Cerebellar cortex (tissue), 1 donor: ENCODE measurements at regions not wholly inside any gene's neighbourhood (a gene's known extent, or its start where the extent isn't known, plus 50 kb on each side); places are given as distances from the start of the nearest gene placed in this dataset.
"Not testable (repeated sequence)": the region's sequence is repeated elsewhere in the genome, so short reads cannot be mapped to it uniquely, and the experiment has no call there.

ENCODE experiments used
- DNase-seq: peaks from one replicate; pipeline ENCODE4 v3.0.0-alpha.2; 2015; ENCODE audit warnings: low spot score

DNA sequence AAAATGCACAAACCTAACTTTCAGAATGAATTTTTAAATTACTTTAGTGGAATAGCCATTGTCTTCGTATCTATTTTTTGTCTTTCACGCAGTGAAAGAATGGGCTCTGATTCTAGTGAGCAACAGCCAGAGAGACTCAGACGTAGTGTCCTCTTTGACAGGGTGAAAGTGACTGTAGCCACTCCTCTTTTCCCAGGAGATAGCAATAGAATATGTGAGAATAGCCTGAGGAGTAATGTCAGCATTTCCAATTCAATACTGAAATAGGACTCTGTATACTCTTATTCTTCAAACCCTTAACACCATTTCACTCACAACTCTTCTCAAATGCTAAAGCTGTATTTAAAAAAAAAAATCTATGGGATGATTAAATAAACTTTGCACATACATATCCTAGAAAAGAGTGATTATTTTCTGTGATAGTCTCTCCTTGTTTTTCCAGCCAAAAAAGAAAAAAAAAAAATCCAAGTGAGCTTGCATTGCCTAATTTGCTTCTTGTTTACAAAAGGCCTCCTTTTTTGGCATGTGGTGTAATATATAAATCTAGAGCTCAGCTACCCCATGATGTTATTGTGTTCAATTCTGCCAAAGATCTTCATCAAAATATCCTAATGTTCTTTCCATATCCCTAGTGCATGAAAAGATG is 626.1 kb upstream of the SLITRK6 start:
- DNase-seq = no peak

DNA sequence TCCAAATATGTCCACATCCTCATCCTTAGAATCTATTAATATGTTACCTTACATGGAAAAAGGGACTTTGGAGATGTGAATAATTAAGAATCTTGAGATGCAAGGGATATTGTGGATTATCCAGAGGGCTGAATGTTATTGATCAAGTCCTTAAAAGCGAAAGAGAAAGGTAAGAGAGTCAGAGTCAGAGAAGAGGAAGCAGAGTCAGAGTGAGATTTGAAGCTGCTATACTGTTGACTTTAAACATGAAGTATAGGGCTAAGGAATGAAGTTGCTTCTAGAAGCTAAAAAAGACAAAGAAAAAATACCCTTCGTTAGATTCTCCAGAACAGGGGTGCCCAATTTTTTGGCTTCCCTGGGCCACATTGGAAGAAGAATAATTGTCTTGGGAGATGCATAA is 627.2 kb upstream of the SLITRK6 start:
- no peak for DNase-seq

DNA sequence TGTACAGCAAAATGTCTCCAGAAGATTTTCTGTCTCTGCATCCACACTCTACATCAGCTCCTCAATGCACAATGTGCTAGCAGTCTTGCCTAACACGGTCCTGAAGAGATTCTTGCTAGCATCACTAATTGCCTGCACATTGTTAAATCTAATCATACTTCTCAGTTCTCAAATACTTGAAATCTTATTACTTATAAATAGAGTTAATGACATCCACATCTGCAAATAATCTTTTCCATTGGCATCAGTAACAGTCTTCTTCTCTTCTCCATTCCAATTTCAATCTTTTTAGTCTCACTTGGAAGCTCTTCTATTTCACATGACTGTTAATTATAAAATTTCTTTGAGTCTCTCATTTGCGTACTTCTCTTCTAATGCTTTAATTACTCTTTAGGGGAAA is 630.5 kb upstream of the SLITRK6 start:
- DNase-seq = no peak

DNA sequence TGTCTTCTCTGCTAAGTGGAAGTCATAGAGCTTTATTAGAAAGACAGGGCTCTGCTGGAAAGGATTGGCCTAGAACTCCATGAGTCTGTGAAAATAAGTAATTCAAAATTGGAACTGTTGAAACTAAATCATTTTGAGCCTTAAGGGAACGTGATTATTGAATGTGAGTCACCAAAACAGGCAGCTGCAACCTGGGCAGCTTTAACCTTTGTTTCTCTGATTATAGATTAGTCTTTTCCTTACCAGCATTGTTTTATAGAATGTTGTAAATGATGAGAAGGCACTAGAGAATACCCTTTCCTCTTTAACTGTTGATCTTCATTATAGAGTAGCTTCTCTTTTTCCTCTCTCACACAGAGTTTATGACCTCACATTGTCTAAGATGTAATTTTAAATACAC is 638.8 kb upstream of the SLITRK6 start:
- DNase-seq = no peak

DNA sequence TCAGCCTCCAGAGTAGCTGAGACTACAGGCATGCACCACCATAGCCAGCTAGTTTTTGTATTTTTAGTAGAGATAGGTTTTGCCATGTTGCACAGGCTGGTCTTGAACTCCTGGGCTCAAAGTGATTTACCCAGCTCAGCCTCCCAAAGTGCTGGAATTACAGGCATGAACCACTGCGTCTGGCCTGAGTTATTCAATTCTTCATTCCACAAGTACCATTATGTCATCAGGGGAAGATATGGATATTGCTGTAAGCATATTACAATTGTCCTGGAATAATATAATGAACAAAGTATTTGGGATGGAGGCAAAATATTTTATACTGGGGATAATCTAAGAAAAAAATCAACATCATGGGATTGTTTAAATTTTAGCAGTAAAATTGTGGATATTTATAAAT is 646.0 kb upstream of the SLITRK6 start:
- no peak for DNase-seq

DNA sequence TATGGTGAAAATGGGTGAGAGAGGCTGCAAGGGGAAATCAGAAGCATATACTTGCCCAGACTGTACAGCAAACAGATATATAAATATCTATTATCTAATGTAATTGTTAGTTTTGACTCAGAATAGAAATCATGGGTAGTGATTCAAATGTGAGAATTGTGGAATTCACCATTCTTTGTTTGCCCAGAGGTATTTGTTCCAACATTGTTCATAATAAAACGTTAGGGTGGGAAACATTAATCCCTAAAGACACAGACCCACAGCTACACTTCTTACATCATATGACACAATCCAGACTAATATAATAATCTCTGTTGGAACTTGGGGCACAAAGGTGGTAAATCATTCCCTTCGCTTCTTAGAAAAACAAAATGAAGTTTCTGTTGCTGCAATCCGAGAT is 646.5 kb upstream of the SLITRK6 start:
- no peak for DNase-seq

DNA sequence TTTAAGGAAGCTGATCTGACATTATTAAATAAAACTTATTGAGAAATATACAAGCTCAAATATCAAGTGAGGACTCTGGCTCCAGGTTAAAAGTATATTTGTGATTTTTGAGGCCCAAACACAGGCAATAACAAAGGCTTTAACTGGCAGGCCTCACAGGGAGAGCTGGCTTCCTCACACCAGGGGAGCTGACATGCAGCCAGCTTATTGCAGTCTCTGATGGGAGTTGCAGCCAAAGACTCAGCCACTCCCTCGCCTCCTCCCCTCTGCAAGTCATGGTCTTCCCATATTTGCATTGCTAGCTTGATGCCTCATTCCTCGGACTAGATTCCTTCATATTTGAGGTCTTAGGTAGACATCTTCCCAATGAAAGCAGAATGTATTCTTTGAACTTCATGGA is 647.1 kb upstream of the SLITRK6 start:
- peak; percentile 50 for DNase-seq

DNA sequence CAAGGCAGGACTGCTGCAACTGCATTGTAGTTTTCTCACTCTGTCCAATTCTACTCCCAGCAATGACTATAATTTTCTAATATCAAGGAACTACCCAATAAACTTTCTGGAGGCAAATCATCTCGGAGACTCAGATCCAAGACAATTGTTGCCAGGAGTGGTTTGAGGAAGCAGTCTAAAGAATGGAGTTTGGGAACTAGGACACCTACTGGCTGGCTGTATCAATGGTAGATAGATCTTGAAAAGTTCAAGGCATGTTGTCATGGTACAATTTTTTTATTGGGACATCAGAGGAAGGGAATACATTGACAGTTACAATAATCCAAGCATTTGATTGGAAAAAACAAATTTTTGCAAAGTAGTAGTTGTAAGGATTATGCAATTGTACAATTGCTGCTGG is 648.3 kb upstream of the SLITRK6 start:
- no peak for DNase-seq

DNA sequence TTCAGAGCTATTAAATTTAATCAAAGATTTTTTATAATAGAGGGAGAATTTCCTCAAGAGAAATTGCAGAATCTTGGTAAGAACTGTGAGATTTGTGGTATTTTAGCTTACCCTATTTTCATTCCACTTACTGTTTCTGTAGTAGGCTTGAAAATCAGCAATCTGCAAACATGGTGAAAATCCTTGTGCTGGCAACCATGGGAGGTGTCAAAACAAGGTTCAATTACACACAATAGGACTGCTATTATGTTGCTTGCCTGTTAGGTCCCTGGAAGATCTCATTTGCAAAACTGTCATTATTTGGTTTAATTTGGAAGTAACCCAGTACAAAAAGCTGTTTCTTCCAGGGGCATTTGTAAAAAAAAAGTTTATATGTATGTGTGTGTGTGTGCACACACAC is 662.8 kb upstream of the SLITRK6 start:
- DNase-seq = no peak

DNA sequence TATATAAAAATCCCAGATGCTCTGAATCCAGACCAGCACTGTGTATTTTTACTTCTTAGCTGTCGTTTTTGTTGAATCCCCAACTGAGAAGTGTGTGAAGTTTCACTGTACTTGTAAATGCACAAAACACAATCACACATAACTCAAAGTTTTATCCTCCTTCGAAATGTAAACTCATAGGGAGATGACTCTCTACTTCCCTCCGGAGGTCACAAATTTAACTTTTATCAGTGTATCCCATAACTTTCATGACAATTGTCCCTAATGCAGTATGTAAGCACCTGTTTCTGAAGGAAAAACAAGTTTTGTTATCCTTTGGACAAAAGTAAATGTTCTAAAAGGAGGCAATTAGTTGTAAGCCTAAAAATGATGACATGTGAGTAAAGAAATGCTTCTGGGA is 665.0 kb upstream of the SLITRK6 start:
- no peak for DNase-seq

DNA sequence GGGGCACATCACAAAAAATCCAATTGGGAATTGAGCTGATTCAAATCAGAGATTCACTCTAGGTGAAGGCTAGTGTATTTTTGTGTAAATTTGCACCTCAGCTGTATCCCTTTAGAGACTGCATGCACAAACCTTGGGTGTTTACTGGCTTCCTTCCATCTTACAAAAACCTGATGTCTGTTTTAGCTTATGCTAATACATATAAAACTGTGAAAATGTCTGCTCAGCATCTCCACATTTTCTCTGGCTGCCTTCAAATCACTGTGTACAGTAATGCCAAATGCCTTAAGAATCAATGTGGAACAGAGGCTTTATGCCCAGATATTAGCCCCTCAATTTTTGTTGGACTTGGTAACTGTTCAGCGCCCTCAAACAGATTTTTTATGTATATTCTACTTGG is 675.8 kb upstream of the SLITRK6 start:
- DNase-seq = no peak

DNA sequence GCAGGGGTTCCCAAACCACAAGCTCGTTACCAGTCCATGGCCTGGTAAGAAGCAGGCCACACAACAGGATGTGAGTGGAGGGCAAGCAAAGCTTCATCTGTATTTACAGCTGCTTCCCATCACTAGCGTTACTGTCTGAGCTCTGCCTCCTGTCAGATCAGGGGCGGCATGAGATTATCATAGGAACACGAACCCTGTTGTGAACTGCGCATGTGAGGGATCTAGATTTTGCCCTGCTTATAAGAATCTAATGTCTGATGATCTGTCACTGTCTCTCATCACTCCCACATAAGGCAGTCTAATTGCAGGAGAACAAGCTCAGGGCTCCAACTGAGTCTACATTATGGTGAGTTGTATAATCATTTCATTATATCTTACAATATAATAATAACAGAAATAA is 677.4 kb upstream of the SLITRK6 start:
- DNase-seq = no peak

DNA sequence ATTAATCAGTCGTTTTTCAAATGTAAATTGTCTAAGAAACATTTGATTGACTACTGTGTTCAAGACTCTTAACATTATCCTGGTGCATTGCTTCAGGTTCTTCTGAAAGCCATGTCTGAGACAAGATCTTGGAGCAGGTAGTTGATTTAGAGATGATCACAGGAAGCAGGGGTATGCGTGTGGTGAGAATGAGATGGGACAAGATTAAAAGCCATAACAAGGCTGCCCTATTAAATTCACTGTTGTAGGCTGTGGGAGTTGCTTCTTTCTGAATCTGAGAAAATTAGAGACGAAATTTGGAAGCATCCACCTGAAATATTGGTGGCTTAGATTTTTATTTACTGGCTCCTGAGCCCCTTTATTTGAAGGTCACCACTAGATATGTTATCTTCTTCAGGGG is 687.4 kb upstream of the SLITRK6 start:
- no peak for DNase-seq

DNA sequence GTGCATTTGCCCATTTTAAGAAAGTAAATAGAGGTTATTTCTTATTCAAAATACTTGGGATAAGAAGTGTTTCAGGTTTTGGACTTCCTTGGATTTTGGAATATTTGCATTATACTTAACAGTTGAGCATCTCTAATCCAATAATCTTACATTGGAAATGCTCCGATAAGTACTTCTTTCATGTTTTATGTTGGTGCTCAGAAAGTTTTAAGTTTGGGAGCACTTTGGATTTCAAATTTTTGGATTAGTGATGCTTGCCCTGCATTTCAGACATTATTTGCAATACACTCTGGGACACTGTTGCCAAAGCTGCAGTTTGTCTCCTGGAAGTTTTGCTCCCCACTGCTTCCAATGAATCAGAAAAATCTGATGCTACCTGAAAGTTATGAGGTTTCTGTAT is 691.9 kb upstream of the SLITRK6 start:
- no peak for DNase-seq

DNA sequence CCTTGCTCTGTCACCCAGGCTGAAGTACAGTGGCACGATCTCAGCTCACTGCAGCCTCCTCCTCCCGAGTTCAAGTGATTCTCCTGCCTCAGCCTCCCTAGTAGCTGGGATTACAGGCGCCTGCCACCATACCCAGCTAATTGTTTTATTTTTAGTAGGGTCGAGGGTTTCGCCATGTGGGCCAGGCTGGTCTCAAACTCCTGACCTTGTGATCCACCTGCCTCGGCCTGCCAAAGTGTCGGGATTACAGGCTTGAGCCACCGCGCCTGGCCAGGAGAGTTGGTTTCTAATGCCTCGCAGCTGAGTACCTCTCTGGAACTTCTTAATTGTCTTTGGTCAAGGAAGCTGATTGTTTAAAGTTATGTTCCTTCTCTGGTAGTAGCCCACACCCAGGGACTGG is 702.7 kb upstream of the SLITRK6 start:
- not testable (repeated sequence) for DNase-seq

DNA sequence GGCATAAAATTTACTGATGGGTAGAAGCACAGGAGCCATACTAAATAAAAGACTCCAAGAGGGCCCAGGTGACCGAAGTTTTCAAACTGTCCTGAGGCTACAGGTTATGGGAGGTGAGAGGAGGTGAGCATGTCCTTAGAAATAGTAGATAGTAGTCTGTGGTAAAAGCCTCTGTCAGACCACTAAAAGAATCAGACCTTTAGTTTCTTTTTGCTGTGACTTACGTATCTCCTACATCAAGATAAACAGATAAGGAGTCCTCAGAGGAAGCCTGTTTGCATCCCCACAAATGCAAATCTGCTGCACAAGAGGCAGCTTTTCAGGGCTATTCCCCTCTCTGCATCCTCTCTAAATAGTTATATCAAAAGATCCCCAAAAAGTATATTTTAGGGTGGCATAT is 711.6 kb upstream of the SLITRK6 start:
- DNase-seq = no peak

DNA sequence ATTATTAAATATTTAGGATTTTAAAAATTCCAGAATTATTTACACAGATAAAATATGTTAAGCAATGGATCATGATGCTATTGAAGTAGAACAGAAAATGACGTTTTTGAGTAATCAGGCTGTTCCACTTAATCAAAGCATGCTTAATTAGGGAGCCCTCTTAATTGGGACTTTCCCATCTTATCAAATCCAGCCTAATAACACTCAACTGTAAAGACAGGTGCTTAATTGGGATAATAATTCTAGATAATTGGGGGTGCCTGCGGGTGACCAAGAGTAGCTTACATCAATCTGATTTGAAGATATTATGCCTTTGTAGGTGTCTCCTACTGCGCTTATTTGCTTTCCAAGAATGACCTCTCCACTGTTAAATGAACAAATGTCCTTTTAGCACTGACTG is 742.2 kb upstream of the SLITRK6 start:
- DNase-seq = no peak

DNA sequence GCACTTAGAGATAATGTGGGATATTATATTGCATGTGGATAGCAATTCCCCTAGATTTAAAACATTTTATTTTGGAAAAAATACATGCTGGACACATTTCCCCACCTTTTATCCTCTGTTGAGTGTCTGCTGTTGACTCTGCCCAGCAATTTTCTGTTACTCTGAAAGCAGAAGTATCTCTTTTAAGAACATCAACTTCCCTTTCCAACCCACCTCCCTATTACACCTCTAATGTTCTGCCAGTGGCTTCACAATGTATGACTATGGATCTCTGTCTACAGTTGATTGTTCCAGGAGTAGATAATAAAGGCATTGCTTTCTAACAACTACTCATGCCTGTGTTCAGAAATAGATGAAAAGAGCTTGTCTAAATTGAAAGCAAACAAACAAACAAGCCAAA is 754.8 kb upstream of the SLITRK6 start:
- no peak for DNase-seq

DNA sequence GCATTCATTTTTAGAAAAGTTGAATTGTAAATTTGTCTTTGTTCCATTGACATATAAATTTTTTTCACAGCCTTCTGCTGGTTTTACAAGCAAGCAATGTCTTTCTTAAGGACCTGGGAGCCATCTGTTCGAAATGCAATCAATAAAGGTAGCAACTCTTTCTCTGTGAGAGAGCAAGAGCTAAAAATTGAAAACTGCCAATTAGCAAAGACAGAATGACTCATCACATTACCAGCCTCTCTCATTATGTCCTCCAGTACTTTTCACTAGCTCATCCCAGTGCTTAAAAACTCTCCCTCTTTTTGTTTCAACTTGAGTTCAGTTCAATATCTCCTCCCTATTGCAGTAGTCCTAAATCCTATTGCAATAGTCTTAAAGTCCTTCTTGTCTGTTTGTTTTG is 760.7 kb upstream of the SLITRK6 start:
- no peak for DNase-seq

DNA sequence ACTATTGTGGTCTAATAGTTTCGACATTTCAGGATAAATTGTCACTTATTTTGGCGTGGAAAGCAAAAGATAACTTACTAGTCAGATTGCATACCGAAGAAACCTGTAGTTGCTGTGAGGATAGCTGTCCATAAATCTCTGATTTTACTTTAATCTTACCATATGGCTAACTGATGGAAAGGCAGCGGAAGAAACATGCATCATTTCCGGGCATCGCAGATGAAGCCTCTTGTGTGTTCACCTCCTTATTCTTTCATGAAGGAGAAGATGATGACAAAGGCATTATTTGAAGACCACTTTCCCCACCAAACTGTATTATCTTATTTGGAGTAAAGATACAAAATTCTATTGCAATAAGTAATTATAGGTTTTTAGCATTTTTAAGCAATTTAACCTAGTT is 763.6 kb upstream of the SLITRK6 start:
- no peak for DNase-seq

DNA sequence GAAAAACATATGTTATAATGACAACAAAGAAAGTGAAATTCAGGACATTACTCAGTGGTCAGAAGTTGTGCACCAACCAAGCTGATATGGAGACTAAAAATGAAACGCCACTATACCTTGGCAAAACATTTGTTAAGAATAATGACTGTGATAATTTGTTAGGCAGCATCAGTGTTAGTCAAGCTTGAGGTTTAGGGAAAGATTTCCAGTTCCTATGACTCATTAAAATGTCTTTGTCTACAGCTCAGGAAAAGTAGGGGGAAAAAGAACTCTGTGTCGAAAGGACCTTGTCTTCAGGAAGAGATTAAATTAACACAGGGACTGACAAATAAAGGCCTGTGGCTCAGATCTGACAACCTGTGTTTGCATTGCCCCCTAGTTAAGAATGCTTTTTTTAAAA is 764.1 kb upstream of the SLITRK6 start:
- DNase-seq = no peak

DNA sequence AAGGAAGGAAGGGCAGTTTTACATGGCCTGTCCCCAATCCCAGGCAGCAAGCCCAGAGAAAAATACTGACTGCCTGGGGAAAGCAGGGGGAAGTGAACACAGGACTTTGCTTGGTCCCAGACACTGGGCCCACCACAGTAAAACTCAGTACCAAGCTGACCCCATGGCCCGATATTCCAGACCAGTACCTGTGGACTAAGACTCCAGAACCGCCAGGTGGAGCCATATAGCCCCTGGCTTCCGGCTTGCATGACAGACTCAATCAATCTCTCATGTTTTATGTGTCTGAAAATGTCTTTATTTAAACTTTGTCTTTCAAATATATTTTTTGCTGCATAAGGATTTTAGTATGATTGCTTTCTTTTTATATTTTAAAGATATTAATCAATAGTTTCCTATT is 767.9 kb upstream of the SLITRK6 start:
- DNase-seq = no peak

DNA sequence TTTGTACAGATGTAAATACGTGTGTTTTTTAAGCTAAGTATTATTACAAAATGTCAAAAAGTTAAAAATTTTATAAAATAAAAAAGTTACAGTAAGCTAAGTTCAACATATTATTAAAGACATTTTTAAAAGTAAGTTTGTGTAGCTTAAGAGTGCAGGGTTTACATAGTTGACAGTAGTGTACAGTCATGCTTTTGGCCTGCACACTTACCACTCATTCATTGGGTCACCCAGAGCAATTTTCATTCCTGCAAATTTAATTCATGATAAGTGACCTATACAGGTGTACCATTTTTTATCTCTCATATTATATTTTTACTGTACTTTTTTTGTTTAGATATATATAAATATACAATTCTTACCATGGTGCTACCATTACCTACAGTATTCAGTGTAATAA is 769.9 kb upstream of the SLITRK6 start:
- DNase-seq = no peak

DNA sequence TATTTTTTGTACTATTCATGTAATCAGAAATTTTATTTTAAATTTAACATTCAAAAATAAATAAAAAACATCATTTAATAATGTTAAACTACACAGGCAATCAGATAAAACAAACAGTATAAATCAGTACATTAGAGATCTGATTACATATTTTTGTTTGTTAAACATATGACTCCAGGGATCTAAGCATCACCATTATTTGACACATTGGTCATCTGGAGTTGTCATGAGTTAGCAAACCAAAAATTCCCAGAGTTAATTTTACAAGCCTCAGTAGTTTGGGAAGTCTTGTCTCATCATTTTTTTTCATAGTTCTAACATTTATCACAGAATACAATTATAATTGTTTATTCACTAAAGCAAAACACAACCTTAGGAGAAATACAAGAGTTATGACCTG is 770.8 kb upstream of the SLITRK6 start:
- DNase-seq = no peak

DNA sequence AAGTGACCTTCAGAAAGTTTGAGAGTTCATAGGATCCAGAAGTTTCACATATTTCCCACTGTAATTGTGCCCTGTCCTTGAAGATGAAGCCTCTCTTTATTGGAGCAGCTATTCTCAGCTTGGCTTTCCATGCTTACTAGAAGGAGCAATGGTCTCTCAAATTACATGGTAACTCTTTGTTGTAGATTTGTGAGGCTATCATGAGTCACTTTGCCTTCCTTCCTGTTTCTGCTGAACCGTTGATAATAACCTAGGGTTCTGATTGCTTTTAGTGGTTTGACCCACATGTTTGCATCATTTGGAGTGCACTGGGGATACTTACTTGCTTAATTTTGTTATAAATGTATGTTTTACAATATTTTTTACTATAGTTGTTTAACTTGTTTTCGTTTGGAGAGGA is 772.9 kb upstream of the SLITRK6 start:
- DNase-seq = no peak
